22Rv1 (cell line): ENCODE measurements at regions not wholly inside any gene's neighbourhood (a gene's known extent, or its start where the extent isn't known, plus 50 kb on each side); places are given as distances from the start of the nearest gene placed in this dataset.

Source experiments
- H3K27ac ChIP-seq: fragments of 450-650 bp; 2 replicates; pipeline ENCODE4 v1.5.1; 2017
- CTCF ChIP-seq: fragments of 450-650 bp; IDR thresholded peaks from 2 replicates; pipeline ENCODE4 v1.5.1; 2017; ENCODE audit warnings: mild to moderate bottlenecking
- ZFX ChIP-seq: fragments of 450-650 bp; IDR thresholded peaks from 2 replicates; pipeline ENCODE4 v1.6.1; 2017; ENCODE audit warnings: antibody characterized with exemption, borderline replicate concordance

GRCh38 chr3:153339065-153339464, 177.0 kb downstream of the RAP2B start:
- H3K27ac ChIP-seq: no peak overlapping the region
- TF ChIP-seq CTCF (no peak), ZFX (no peak)

DNA sequence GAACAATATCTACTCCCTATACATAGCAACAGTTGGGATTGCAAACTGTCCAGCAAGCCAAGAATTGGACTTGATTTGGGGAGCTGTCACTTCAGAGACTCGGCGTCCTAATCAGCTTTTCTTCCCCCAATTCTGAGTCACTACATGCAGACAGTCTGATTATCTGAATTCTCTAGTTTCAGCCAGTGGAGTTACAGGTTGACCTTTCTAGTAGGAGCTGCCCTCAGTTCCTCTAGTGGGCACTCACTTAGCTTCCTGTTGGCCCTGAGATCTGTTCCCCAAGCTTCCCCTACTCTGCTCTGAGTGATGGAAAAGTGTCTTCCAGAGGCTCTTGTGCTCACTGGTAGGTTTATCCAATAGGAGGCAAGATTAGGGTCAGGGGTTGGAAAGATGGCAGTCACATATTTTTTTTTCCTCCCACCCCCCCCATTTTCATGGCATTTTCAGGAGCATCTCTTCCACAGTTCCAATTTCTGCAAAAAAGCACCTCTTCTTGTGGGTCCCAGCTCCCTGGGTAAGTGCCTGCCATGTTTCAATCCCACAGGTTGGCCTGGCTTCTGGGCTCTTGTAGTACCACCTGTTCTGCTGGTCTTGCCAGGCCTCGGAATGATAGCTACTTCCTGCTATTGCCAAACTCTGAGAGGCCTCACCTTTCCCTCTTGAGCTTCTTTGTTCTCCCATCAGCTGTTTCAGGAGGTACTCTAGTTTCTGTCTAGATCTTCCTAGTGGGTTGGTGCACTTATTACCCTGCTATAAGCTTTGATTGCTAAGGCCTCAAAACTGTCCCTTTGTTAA, 182.2 kb downstream of the RAP2B start:
- no peak overlapping the region for H3K27ac ChIP-seq
- TF ChIP-seq CTCF: no peak
- no peak for TF ChIP-seq ZFX

- H3K27ac ChIP-seq: no peak overlapping the region
- no peak for TF ChIP-seq ZFX
- no peak for TF ChIP-seq CTCF
Measured at GRCh38 chr3:153348457-153349107, 186.6 kb downstream of the RAP2B start.

GRCh38 chr3:153349108-153349499, 187.1 kb downstream of the RAP2B start:
- H3K27ac ChIP-seq: no peak overlapping the region
- TF ChIP-seq CTCF (no peak), ZFX (no peak)

DNA sequence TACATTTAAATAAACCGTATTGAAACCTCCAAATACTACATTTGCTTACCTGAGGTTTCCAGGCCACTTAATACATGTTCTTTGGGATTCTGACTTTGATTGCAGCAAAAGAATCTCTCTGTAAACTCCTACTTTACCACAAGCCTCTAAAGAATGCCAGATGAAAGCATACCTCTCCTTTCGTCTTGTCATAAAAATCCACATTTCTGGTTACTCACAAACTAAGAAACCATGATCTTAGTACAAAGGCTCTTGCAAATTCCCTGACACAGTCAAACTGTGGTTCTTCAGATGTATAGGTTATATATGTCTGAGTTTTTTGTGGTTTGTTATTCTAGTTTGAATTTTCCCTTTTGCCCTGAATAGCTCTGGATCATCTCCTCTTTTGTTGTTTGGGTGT, 188.4 kb downstream of the RAP2B start:
- TF ChIP-seq ZFX (no peak), CTCF (no peak)
- no peak overlapping the region for H3K27ac ChIP-seq

DNA sequence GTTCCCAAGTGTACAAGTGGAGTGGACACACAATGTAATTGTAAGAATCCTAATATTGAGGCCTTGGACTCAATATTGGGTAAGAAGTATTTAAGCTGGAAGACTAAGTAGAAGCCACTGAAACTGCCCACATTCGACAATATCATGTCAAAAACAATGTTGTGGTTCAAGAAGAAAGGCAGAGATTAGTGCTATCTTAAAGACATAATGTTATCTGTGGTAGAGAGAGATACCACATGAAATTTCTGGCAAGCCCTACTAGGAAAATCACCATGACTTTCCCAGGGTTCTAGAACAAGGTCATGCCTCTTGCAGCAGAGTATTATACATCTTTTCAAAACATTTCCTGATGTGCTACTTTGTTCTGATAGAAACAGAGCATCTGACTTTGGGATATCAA, 192.6 kb downstream of the RAP2B start:
- TF ChIP-seq ZFX (no peak), CTCF (no peak)
- H3K27ac ChIP-seq: no peak overlapping the region

GRCh38 chr3:153355559-153355958, 193.5 kb downstream of the RAP2B start:
- no peak overlapping the region for H3K27ac ChIP-seq
- TF ChIP-seq ZFX: no peak
- no peak for TF ChIP-seq CTCF
